ENCODE measurements at regions not wholly inside any gene's neighbourhood (a gene's known extent, or its start where the extent isn't known, plus 50 kb on each side); places are given as distances from the start of the nearest gene placed in this dataset.

DNA sequence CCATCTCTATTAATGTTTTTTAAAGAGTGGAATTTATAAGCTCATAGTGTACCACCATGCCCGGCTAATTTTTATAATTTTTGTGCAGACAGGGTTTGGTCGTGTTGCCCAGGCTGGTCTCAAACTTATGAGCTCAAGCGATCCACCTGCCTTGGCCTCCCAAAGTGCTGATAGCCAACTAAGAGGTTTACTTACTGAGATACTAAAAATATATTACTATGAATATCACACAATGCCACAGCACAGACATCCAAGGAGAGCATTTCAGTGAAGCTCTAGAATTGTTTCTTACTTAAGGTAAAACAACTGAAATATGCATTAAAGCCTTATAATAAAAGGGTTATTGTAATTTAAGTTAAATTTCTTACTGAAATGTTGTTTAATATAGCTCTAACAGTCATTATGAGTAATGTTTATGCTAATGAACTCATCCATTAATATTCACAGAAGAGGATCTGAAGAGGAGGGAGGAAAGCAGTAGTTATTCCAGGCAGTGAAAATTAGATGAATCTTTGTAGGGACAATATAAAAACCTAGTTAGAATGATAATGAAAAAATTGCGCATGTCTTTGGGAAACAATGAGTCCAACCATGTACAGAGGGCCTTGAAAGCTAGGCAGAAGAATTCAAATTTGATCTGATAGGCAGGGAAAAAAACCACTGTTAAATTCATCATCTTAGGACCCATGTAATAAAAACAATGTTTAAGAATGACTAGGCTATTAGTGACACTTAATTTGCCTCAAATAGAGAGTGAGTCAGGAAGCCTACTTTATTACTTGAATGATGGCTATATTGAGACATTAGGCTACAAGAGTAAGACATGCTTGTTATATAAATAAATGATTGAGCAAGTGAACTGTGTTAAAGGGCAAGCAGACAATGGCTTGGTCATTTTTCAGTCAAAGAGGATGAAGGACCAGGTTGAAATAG, 99.2 kb downstream of the SLC41A2 start:
- no peak for DNase-seq

DNA sequence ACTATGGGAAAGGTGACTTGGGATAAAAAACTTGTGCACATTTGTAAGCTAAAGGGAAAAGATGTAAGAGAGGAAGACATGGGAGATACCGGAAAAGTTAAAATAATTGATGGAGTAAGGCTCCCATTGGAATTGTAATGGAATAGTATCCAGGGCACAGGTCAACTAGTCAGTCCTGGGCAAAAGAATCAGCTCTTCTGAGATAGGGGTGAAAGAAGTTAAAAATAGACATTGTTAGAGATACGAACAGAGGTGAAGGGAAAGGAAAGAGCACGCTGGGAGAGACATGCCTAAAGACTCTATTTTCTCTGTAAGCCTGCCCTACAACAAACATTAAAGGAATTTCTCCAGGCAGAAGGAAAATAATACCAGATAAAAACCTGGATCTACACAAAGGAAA, 101.6 kb downstream of the SLC41A2 start:
- no peak for DNase-seq

DNA sequence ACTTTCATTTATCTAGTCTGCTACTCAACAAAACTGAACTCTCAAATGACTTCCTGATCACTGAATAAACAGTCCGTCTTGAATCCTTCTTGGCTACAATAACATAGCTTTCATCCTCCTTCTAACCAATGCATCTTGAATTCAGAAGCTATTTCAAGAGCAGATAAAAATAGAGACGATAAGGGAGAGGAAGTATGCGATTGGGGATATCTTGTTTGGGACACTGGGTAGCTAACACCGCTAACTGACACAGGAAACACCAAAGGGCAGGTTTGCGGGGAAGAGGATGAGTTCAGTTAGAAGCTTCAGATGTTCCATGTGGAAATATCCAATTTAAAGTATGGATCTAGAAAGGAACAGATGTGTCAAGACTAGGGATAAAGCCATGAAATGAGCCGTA, 102.5 kb downstream of the SLC41A2 start:
- no peak for DNase-seq

DNA sequence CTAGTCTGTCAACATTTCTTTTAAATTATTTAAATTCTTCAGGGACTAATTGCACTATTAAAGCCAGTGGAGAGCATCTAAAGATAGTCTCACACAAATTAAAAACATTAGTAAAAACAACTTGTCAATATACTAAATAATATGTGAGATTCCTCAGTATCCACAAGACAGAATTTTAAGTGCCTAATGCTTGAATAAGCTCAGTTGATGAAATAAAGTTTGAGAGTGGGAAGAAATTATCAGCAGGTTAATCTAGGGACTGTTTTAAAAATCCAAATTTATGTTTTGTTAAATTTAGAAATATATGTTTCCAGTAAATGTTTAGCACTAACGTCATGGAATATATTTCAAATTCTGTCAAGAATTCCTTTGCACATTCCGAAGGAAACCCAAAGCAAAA, 105.2 kb downstream of the SLC41A2 start:
- DNase-seq, result no peak

- peak; percentile 22 for DNase-seq
Observed at GRCh38 chr12:104852102-104852501, 106.0 kb downstream of the SLC41A2 start.

DNA sequence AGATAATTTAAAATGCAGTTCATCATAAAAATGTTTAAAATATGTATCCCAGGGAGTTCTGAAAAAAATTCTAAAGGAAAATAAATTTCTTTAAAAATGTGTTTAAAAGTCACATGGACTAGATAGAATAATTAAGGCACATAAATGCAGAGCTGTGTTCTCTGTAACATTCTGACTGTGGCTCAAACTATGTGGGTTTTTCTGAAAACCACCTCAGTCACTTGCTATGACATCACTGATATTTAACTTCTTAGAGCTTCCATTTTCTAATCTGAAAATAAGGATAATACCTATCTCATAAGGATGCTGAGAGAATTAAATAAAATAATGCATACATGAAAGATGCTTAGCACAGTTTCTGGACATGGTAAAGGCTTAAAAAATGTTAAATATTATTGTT, 107.3 kb downstream of the SLC41A2 start:
- no peak for DNase-seq

DNA sequence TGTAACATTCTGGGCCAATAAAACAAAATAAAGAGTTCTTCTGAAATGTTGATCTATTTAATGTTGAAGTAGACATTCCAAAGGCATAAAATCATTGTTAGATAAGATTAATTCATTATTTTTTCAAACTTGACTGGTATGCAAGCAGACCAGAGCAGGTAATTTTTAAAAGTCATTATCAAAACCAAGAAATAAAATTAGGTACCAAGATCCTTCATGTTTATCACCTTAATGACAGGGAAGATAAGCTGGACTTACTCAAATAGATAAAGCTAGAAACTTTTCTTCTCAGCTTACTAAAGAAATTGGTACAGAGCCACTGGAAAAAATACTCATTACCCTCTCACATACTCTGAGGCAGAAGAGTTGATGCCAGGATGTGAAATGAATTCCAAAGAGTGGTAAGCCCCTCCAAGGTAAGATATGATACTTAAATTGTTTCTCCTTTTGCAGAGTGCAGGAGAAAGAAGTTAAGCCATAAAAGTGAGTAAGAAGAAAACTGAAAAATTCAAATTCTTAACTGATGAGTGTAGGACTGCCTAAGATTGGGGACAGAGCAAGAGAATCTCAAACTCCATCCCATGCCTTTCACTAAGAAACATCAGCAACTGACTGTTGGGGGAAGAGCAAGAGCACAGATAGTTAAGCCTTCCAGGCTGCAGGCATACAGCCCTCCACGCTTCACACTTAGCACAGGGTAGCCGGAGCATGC, 111.9 kb downstream of the SLC41A2 start:
- DNase-seq, result no peak

DNA sequence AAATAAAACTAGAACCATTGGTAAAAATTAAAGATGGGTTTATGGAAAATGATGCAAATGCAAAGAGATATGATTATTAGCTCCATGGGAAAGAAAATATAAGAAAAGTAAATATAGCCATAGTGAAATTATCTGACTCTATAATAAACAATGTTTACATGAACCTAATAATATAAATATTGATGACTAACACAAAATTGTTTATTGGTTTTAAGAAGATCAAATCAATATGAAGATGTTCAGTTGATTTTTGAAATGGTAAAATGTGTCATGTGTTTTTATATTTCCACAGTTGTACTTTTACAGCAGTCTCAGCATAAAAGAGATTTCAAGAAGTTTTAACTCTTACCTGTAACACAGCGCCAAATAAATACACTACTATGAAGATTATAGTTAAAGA, 114.0 kb downstream of the SLC41A2 start:
- no peak for DNase-seq

GRCh38 chr12:104840262-104840661, 117.8 kb downstream of the SLC41A2 start:
- no peak for DNase-seq

GRCh38 chr12:104835317-104835716, 122.8 kb downstream of the SLC41A2 start:
- DNase-seq, result no peak

DNA sequence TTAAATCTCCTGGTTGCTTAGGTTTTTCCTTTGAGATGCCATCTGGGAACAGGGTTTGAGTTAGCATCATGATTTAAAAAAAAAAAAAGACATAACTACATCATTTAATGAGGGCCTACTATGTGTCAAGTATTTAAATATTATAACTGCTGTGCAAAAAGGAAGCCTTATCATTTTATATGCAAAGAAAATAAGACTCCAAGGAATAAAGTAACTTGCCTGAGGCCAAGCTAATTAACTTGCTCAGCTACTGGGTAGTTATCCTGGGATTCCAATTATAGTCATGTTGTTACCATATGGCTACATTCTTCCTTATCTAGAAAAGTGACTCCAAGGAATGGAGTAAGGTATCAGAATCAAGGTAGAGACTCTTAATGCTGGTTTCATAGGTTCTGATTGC, 123.5 kb downstream of the SLC41A2 start:
- DNase-seq, result no peak

- no peak for DNase-seq
Observed at GRCh38 chr12:104833756-104834155, 124.3 kb downstream of the SLC41A2 start.

- no peak for DNase-seq
Observed at GRCh38 chr12:104828015-104828414, 130.1 kb downstream of the SLC41A2 start.

DNA sequence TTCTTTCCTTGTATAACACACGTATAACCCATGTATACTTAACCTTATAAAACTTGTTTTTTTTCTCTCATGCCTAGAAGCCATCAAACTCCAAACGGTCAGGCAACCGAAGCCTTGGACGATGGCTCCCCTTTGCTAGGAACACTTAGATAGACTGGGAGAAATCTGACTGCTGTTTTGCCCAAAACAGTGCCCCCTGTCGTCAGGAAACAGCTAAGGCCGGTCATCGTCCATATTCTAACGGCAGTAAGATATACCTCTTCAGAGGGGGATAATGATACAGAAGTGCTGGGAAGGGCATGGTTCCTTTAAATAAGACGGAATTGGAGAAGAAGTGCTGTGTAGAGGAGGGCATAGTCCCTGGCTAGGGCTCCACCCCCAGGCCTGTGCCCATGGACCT, 130.5 kb downstream of the SLC41A2 start:
- DNase-seq, result no peak

DNA sequence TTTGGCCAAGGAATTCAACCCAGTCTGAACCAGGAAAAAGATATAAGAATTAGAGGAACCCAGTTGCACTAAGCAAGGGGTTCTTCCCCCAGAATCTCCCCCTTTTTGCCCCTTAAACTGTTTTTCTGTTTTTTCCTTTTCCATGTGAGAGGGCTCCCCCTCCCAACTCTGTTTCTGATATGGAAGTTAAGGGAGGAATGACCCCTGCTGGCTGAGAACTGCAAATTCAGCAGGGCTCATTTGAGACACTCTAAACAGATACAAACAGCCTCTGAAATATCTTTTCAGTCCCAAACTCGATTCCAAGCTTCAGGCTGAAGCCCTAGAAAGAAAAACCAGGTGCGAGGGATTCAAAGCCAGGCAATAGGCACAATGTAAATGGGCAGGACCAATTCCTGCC, 132.7 kb downstream of the SLC41A2 start:
- DNase-seq, result no peak

DNA sequence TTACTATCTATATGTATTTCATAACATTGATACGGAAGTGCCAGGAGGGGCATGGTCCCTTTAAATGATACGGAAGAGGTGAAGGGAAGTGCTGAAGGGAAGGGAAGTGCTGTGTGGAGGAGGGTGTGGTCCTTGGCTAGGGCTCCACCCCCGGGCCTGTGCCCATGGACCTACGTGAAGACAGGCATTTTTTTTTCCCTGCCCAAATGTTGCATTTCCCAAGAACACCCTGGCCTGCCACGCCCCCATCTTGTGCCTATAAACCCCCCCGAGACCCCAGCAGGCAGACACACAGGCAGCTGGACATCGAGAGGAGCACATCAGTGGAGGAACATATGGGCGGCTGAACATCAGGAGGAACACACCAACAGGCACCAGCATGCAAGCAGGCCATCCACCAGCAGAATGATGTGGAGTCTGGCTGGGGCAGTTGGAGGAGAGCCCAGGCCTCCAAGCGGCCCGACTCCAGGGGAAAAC, 134.1 kb downstream of the SLC41A2 start:
- no peak for DNase-seq

- DNase-seq, result no peak
Observed at GRCh38 chr12:104822941-104823340, 135.1 kb downstream of the SLC41A2 start.

- DNase-seq, result no peak
Observed at GRCh38 chr12:104816845-104817503, 141.1 kb downstream of the SLC41A2 start.

DNA sequence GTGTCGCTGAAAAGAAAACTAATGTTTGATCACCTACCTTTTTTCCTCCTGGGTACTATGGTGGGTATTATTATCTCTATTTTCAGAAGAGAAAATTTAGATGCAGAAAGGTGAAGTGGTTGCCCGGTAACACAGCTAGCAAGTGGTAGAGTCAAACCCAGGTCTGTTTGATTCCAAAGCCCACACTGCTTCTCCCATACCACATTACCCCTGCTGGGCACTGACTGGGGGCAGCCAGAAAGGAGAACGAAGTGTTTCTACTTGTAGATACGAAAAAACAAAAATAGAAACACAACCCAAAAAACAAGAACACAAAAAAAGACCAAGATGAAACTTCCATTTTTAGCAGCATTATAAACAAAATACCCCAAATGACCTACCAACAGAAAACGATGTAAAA, 142.2 kb downstream of the SLC41A2 start:
- no peak for DNase-seq

DNA sequence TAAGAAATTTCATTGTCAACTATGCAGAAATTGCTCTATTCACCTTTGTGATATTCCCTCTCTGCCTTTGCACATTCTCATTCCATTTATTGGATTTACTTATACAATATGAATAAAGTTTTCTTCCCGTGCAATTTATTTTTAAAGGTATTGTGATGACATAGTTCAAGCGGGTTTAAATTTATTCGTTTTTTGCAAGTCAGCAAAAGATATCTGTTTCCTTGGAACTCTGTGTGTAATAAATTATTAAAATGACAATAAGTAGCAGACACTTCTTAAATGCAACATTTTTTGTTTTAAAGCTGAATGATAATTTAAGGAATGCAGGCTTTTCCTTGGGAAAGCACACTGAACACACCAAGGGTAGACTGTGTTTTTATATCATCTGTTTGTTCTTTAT, 143.1 kb downstream of the SLC41A2 start:
- no peak for DNase-seq

Measured in eye (tissue), 1 donor.